SJSA1 (cell line): ENCODE measurements at regions not wholly inside any gene's neighbourhood (a gene's known extent, or its start where the extent isn't known, plus 50 kb on each side); places are given as distances from the start of the nearest gene placed in this dataset.
"Not testable (repeated sequence)": the region's sequence is repeated elsewhere in the genome, so short reads cannot be mapped to it uniquely, and the experiment has no call there.

Experiments
- DNase-seq, 2 experiments: peaks; one replicate each; pipeline ENCODE4 v3.0.0-alpha.2; 2015 to 2020; ENCODE audit warnings: low spot score in 2 of 2, low read depth in 1 of 2
- H3K27ac ChIP-seq: fragments of 250-450 bp; sonication (Bioruptor Pico); 2 replicates; pipeline ENCODE4 v1.5.1; 2020; ENCODE audit warnings: mild to moderate bottlenecking, moderate library complexity
- H3K27me3 ChIP-seq: fragments of 250-450 bp; sonication (Bioruptor Pico); replicated peaks from 2 replicates; pipeline ENCODE4 v1.5.1; 2020; ENCODE audit warnings: mild to moderate bottlenecking, moderate library complexity
- H3K36me3 ChIP-seq: fragments of 250-450 bp; sonication (Bioruptor Pico); 2 replicates; pipeline ENCODE4 v1.5.1; 2020; ENCODE audit warnings: mild to moderate bottlenecking
- H3K4me1 ChIP-seq: fragments of 250-450 bp; sonication (Bioruptor Pico); replicated peaks from 2 replicates; pipeline ENCODE4 v1.6.1; 2021; ENCODE audit warnings: mild to moderate bottlenecking
- H3K4me3 ChIP-seq: fragments of 250-450 bp; sonication (Bioruptor Pico); 2 replicates; pipeline ENCODE4 v1.5.1; 2020; ENCODE audit warnings: mild to moderate bottlenecking
- H3K9me3 ChIP-seq: fragments of 250-450 bp; sonication (Bioruptor Pico); replicated peaks from 2 replicates; pipeline ENCODE4 v1.5.1; 2020; ENCODE audit warnings: mild to moderate bottlenecking

GRCh38 chr10:42533866-42534265, 104.5 kb downstream of the ZNF33B start:
- H3K27me3 ChIP-seq, H3K27ac ChIP-seq, H3K9me3 ChIP-seq, H3K36me3 ChIP-seq, H3K4me3 ChIP-seq, H3K4me1 ChIP-seq, DNase-seq: not testable (repeated sequence)

- Histone ChIP-seq H3K4me1 (no peaks in the 10 kb centered on the region), H3K27me3 (no peaks in the 10 kb centered on the region), H3K36me3 (no peaks in the 10 kb centered on the region), H3K4me3 (no peak overlapping the region), H3K27ac (no peak overlapping the region), H3K9me3 (peaks cover 8% of the 10 kb centered on the region)
- DNase-seq, result no peak
These were observed 105.4 kb downstream of the ZNF33B start for GRCh38 chr10:42532996-42533395.

- no peak for DNase-seq
- Histone ChIP-seq H3K4me1 (no peaks in the 10 kb centered on the region), H3K9me3 (peaks cover 6% of the 10 kb centered on the region), H3K36me3 (peaks cover 19% of the 10 kb centered on the region), H3K4me3 (no peak overlapping the region), H3K27ac (no peak overlapping the region), H3K27me3 (no peaks in the 10 kb centered on the region)
These were observed 115.3 kb downstream of the ZNF33B start for GRCh38 chr10:42523098-42523497.

GRCh38 chr10:42519761-42520460, 118.5 kb downstream of the ZNF33B start:
- Histone ChIP-seq H3K27ac (no peak overlapping the region), H3K36me3 (peaks cover 19% of the 10 kb centered on the region), H3K4me1 (no peaks in the 10 kb centered on the region), H3K4me3 (no peak overlapping the region), H3K9me3 (peaks cover 10% of the 10 kb centered on the region), H3K27me3 (no peaks in the 10 kb centered on the region)
- DNase-seq, result no peak

GRCh38 chr10:42519079-42519478, 119.3 kb downstream of the ZNF33B start:
- no peak for DNase-seq
- Histone ChIP-seq H3K4me3 (no peak overlapping the region), H3K27me3 (no peaks in the 10 kb centered on the region), H3K27ac (no peak overlapping the region), H3K36me3 (peaks cover 19% of the 10 kb centered on the region), H3K9me3 (peaks cover 12% of the 10 kb centered on the region), H3K4me1 (no peaks in the 10 kb centered on the region)

- no peak for DNase-seq
- H3K4me3 ChIP-seq, result no peak overlapping the region
- no peaks in the 10 kb centered on the region for H3K4me1 ChIP-seq
- H3K27me3 ChIP-seq, result no peaks in the 10 kb centered on the region
- peaks cover 14% of the 10 kb centered on the region for H3K9me3 ChIP-seq
- H3K36me3 ChIP-seq, result no peaks in the 10 kb centered on the region
- no peak overlapping the region for H3K27ac ChIP-seq
These were observed 124.4 kb downstream of the ZNF33B start for GRCh38 chr10:42513921-42514320.

- Histone ChIP-seq H3K4me1 (peaks cover 37% of the 10 kb centered on the region), H3K9me3 (no peaks in the 10 kb centered on the region; the same call in 1 of the 2 replicates), H3K36me3 (peaks cover 62% of the 10 kb centered on the region), H3K27me3 (no peaks in the 10 kb centered on the region), H3K4me3 (no peak overlapping the region), H3K27ac (no peak overlapping the region)
- no peak for DNase-seq
These were observed 146.6 kb downstream of the ZNF33B start for GRCh38 chr10:42491801-42492200.

- Histone ChIP-seq H3K9me3 (no peaks in the 10 kb centered on the region; the same call in 1 of the 2 replicates), H3K27me3 (no peaks in the 10 kb centered on the region), H3K4me1 (peaks cover 44% of the 10 kb centered on the region), H3K27ac (no peak overlapping the region), H3K36me3 (peaks cover 67% of the 10 kb centered on the region), H3K4me3 (no peak overlapping the region)
- DNase-seq, result no peak
These were observed 147.3 kb downstream of the ZNF33B start for GRCh38 chr10:42491001-42491592.

- no peak overlapping the region for H3K4me3 ChIP-seq
- H3K9me3 ChIP-seq, result no peaks in the 10 kb centered on the region; the same call in 1 of the 2 replicates
- no peaks in the 10 kb centered on the region for H3K27me3 ChIP-seq
- H3K4me1 ChIP-seq, result peaks cover 51% of the 10 kb centered on the region
- no peak overlapping the region for H3K27ac ChIP-seq
- H3K36me3 ChIP-seq, result peaks cover 66% of the 10 kb centered on the region
- DNase-seq, result no peak
These were observed 148.0 kb downstream of the ZNF33B start for GRCh38 chr10:42490368-42490767.

GRCh38 chr10:42488416-42488815, 150.0 kb downstream of the ZNF33B start:
- Histone ChIP-seq H3K9me3 (no peaks in the 10 kb centered on the region; the same call in 1 of the 2 replicates), H3K4me1 (peaks cover 55% of the 10 kb centered on the region), H3K4me3 (peak overlapping the region; percentile 2; the same call in 1 of the 2 replicates), H3K36me3 (peaks cover 51% of the 10 kb centered on the region), H3K27me3 (no peaks in the 10 kb centered on the region), H3K27ac (peak overlapping the region; percentile 93)
- peak; percentile 85 to 93 for DNase-seq

- Histone ChIP-seq H3K9me3 (no peaks in the 10 kb centered on the region), H3K27ac (no peak overlapping the region), H3K27me3 (no peaks in the 10 kb centered on the region), H3K4me3 (no peak overlapping the region), H3K4me1 (peaks cover 27% of the 10 kb centered on the region), H3K36me3 (peaks cover 36% of the 10 kb centered on the region)
- no peak for DNase-seq
These were observed 156.0 kb downstream of the ZNF33B start for GRCh38 chr10:42482411-42482810.

GRCh38 chr10:42479057-42479456, 159.3 kb downstream of the ZNF33B start:
- H3K4me3 ChIP-seq, result no peak overlapping the region
- 0 out of 2 replicates have a peak, but pooled peaks cover 5% of the 10 kb centered on the region for H3K9me3 ChIP-seq
- no peak overlapping the region for H3K27ac ChIP-seq
- H3K27me3 ChIP-seq, result no peaks in the 10 kb centered on the region
- peaks cover 30% of the 10 kb centered on the region for H3K36me3 ChIP-seq
- no peak for DNase-seq
- H3K4me1 ChIP-seq, result peaks cover 11% of the 10 kb centered on the region

GRCh38 chr10:42477170-42477569, 161.2 kb downstream of the ZNF33B start:
- Histone ChIP-seq H3K27ac (no peak overlapping the region), H3K36me3 (peaks cover 30% of the 10 kb centered on the region), H3K9me3 (0 out of 2 replicates have a peak, but pooled peaks cover 5% of the 10 kb centered on the region), H3K4me3 (no peak overlapping the region), H3K4me1 (peaks cover 11% of the 10 kb centered on the region), H3K27me3 (no peaks in the 10 kb centered on the region)
- DNase-seq, result no peak

GRCh38 chr10:42476101-42476500, 162.3 kb downstream of the ZNF33B start:
- H3K4me1 ChIP-seq, result peaks cover 11% of the 10 kb centered on the region
- peak in 1 of 2 experiments; percentile 32 for DNase-seq
- peak overlapping the region; percentile 75 for H3K4me3 ChIP-seq
- peaks cover 25% of the 10 kb centered on the region for H3K36me3 ChIP-seq
- H3K9me3 ChIP-seq, result 0 out of 2 replicates have a peak, but pooled peaks cover 5% of the 10 kb centered on the region
- H3K27ac ChIP-seq, result peak overlapping the region; percentile 65
- no peaks in the 10 kb centered on the region for H3K27me3 ChIP-seq
